Fibroblast of mammary gland (primary cell): ENCODE measurements at regions not wholly inside any gene's neighbourhood (a gene's known extent, or its start where the extent isn't known, plus 50 kb on each side); places are given as distances from the start of the nearest gene placed in this dataset.
A peak's percentile ranks its signal among the peaks of the same experiment; 100 is the strongest.

Experiments used
- DNase-seq: peaks from one replicate; pipeline ENCODE4 v3.0.0-alpha.2; 2010; ENCODE audit warnings: low read depth
- H3K4me3 ChIP-seq: 2 replicates; pipeline ENCODE4 v1.5.1; 2011; ENCODE audit warnings: low read depth, mild to moderate bottlenecking, low read length, moderate library complexity; ENCODE audit not compliant: control insufficient read depth
- TF ChIP-seq, protein P1 (sequence below): conservative IDR thresholded peaks from 2 replicates; pipeline ENCODE4 v1.5.1; 2011; ENCODE audit warnings: low read depth, low read length, inconsistent platforms; ENCODE audit not compliant: control insufficient read depth, insufficient read depth

DNA sequence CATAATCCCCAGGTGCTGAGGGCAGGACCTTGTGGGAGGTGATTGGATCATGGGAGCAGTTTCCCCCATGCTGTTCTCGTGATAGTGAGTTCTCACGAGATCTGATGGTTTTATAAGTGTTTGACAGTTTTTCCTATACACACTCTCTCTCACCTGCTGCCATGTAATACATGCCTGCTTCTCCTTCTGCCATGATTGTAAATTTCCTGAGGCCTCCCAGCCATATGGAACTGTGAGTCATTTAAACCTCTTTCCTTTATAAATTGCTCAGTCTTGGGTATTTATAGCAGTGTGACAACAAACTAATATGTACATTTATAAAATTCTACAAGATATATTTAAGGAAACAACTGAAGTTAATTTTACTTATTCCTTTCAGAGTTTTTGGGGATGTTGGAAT, 170.8 kb upstream of the BET1 start:
- DNase-seq = no peak
- H3K4me3 ChIP-seq = no peak overlapping the region

GRCh38 chr7:94176694-94177200, 172.6 kb upstream of the BET1 start:
- TF ChIP-seq, protein P1, sequence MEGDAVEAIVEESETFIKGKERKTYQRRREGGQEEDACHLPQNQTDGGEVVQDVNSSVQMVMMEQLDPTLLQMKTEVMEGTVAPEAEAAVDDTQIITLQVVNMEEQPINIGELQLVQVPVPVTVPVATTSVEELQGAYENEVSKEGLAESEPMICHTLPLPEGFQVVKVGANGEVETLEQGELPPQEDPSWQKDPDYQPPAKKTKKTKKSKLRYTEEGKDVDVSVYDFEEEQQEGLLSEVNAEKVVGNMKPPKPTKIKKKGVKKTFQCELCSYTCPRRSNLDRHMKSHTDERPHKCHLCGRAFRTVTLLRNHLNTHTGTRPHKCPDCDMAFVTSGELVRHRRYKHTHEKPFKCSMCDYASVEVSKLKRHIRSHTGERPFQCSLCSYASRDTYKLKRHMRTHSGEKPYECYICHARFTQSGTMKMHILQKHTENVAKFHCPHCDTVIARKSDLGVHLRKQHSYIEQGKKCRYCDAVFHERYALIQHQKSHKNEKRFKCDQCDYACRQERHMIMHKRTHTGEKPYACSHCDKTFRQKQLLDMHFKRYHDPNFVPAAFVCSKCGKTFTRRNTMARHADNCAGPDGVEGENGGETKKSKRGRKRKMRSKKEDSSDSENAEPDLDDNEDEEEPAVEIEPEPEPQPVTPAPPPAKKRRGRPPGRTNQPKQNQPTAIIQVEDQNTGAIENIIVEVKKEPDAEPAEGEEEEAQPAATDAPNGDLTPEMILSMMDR = no peak
- DNase-seq = no peak
- H3K4me3 ChIP-seq = no peak overlapping the region

More for the DNA sequence above, 170.8 kb upstream of the BET1 start:
- TF ChIP-seq, protein P1 = no peak

DNA sequence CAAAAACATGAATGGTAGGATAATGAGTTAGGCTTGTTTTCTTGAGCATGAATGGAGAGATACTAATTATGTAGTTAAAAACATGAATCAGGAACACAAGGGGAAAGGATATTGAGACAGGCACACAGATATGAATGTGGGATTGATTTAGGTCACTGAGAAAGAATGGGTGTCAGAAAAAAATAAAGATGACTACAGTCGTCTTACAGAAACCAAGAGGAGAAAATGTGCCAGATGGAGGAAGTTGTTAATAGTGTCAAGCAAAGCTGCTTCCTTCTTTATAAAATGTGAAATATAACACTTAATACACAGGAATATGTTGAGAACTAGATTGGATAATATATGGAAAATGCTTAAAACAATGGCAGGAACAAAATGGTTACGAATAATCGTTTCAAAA, 173.3 kb upstream of the BET1 start:
- TF ChIP-seq, protein P1 = no peak
- H3K4me3 ChIP-seq = no peak overlapping the region
- DNase-seq = no peak

GRCh38 chr7:94178230-94178629, 174.1 kb upstream of the BET1 start:
- H3K4me3 ChIP-seq = no peak overlapping the region
- DNase-seq = no peak
- TF ChIP-seq, protein P1 = no peak

GRCh38 chr7:94179466-94179865, 175.3 kb upstream of the BET1 start:
- TF ChIP-seq, protein P1 = no peak
- peak; percentile 8 for DNase-seq
- no peak overlapping the region for H3K4me3 ChIP-seq

DNA sequence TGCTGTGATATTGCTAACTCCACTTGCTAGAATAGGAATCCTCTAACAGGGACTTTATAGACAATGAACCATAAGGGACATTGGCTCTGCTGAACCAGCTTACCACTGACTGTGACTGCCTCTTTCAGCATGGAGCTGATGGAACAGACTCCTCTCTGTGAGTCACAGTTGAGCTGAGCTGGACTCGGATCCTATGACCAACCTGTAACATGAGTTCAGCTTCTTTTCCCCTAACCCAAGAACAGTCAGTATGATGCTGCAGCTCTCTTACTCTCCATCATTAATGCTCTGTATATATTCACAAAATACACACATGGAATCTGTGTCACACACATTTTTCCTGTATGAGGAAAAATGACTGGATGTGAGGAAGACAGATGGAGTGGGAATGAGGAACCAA, 177.9 kb upstream of the BET1 start:
- peak; percentile 95 for DNase-seq
- TF ChIP-seq, protein P1 = no peak
- H3K4me3 ChIP-seq = no peak overlapping the region

DNA sequence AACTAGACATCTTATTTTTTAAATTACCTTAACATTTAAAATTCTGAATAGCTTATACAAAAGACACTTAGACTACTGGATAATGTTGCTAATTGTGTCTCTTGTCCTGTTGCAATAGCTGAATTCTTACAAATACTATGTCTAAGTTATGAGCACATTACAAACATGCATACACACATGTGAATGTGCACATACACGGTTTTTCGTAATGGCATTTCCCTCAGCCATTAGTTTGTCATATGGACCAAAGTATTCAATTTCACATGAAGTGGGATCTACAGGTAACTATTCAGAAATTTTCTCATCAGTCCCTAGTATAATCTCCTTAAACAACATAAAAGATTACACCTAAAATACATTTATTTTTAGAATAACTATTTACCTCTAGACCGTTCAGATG, 178.6 kb upstream of the BET1 start:
- TF ChIP-seq, protein P1 = no peak
- no peak for DNase-seq
- no peak overlapping the region for H3K4me3 ChIP-seq
